ENCODE measurements at regions not wholly inside any gene's neighbourhood (a gene's known extent, or its start where the extent isn't known, plus 50 kb on each side); places are given as distances from the start of the nearest gene placed in this dataset.

DNA sequence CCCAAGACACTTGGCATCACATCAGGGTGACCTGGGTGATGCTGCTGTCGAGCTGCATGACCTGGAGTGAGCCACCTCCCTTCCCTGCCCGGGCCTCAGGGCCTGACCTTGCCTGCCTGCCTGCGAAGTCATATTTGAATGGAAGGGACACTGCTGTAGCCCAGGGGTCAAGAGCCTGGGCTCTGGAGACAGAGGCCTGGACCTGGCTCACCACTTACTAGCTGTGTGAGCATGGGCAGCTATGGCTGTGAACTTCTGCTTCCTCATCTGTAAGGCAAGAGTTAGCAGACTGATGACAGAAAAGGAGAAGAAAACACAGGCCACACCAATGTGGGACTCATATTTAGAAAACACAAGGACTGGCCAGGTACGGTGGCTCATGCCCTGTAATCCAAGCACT, 118.7 kb downstream of the ZFP36L2 start:
- TF ChIP-seq, protein P1, sequence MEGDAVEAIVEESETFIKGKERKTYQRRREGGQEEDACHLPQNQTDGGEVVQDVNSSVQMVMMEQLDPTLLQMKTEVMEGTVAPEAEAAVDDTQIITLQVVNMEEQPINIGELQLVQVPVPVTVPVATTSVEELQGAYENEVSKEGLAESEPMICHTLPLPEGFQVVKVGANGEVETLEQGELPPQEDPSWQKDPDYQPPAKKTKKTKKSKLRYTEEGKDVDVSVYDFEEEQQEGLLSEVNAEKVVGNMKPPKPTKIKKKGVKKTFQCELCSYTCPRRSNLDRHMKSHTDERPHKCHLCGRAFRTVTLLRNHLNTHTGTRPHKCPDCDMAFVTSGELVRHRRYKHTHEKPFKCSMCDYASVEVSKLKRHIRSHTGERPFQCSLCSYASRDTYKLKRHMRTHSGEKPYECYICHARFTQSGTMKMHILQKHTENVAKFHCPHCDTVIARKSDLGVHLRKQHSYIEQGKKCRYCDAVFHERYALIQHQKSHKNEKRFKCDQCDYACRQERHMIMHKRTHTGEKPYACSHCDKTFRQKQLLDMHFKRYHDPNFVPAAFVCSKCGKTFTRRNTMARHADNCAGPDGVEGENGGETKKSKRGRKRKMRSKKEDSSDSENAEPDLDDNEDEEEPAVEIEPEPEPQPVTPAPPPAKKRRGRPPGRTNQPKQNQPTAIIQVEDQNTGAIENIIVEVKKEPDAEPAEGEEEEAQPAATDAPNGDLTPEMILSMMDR (conservative IDR thresholded peaks at IDR 0.05; ENCODE audit: low read length), result no peak
- no peak for TF ChIP-seq EZH2phosphoT487 (IDR thresholded peaks at IDR 0.05; ENCODE audit: borderline replicate concordance)

Data from Loucy (cell line).